ENCODE measurements at regions not wholly inside any gene's neighbourhood (a gene's known extent, or its start where the extent isn't known, plus 50 kb on each side); places are given as distances from the start of the nearest gene placed in this dataset.

GRCh38 chr14:21734457-21735074, 60.9 kb upstream of the OR4E1 start:
- TF ChIP-seq CEBPB (IDR thresholded peaks at IDR 0.05) (no peak), RAD21 (IDR thresholded peaks at IDR 0.05; ENCODE audit: low read depth) (peak; percentile 43)

DNA sequence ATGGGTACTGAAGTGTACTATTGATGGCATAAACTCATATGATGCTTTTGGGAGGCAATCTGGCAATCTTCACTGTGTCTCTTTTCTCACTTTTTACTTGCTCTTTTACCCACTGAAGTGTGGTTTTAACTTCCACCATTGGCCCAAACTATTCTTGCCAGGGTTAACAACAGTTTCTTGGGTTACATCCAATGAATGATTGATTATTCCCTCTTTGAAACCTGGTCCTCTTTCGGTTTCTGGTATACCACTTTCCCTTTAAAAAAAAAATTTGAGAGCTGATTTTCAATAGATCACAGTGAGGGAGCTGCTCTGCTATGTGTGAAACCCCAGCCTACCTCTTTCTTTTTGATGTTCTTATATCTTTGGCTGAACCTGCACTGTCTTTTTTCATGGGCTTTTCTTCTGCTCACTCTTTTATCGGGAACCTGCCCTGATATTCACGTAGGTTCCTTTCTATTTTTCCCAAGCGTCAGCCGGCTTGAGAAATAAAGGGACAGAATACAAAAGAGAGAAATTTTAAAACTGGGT, 56.1 kb upstream of the OR4E1 start:
- TF ChIP-seq EGR1 (IDR thresholded peaks at IDR 0.05): no peak
- TF ChIP-seq TCF12 (IDR thresholded peaks at IDR 0.05; ENCODE audit: low read depth): no peak
- TF ChIP-seq USF1 (IDR thresholded peaks at IDR 0.05): no peak
- no peak for TF ChIP-seq TEAD4 (IDR thresholded peaks at IDR 0.05)
- TF ChIP-seq EP300 (IDR thresholded peaks at IDR 0.05; ENCODE audit: borderline replicate concordance): no peak
- TF ChIP-seq CREB1 (IDR thresholded peaks at IDR 0.05; ENCODE audit: low read depth): no peak
- no peak for TF ChIP-seq CEBPB (IDR thresholded peaks at IDR 0.05)
- no peak for TF ChIP-seq ZBTB7A (IDR thresholded peaks at IDR 0.05; ENCODE audit: low read depth)
- TF ChIP-seq FOXM1 (IDR thresholded peaks at IDR 0.05; ENCODE audit: borderline replicate concordance, low read depth): no peak
- no peak for TF ChIP-seq NFIC (IDR thresholded peaks at IDR 0.05)
- TF ChIP-seq, protein P1, sequence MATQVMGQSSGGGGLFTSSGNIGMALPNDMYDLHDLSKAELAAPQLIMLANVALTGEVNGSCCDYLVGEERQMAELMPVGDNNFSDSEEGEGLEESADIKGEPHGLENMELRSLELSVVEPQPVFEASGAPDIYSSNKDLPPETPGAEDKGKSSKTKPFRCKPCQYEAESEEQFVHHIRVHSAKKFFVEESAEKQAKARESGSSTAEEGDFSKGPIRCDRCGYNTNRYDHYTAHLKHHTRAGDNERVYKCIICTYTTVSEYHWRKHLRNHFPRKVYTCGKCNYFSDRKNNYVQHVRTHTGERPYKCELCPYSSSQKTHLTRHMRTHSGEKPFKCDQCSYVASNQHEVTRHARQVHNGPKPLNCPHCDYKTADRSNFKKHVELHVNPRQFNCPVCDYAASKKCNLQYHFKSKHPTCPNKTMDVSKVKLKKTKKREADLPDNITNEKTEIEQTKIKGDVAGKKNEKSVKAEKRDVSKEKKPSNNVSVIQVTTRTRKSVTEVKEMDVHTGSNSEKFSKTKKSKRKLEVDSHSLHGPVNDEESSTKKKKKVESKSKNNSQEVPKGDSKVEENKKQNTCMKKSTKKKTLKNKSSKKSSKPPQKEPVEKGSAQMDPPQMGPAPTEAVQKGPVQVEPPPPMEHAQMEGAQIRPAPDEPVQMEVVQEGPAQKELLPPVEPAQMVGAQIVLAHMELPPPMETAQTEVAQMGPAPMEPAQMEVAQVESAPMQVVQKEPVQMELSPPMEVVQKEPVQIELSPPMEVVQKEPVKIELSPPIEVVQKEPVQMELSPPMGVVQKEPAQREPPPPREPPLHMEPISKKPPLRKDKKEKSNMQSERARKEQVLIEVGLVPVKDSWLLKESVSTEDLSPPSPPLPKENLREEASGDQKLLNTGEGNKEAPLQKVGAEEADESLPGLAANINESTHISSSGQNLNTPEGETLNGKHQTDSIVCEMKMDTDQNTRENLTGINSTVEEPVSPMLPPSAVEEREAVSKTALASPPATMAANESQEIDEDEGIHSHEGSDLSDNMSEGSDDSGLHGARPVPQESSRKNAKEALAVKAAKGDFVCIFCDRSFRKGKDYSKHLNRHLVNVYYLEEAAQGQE (IDR thresholded peaks at IDR 0.05; ENCODE audit: low read depth): no peak
- no peak for TF ChIP-seq MAX (IDR thresholded peaks at IDR 0.05)
- TF ChIP-seq YY1 (IDR thresholded peaks at IDR 0.05; ENCODE audit: low read depth): no peak
- no peak for TF ChIP-seq RAD21 (IDR thresholded peaks at IDR 0.05; ENCODE audit: low read depth)
- no peak for TF ChIP-seq TAF1 (IDR thresholded peaks at IDR 0.05; ENCODE audit: low read depth)

DNA sequence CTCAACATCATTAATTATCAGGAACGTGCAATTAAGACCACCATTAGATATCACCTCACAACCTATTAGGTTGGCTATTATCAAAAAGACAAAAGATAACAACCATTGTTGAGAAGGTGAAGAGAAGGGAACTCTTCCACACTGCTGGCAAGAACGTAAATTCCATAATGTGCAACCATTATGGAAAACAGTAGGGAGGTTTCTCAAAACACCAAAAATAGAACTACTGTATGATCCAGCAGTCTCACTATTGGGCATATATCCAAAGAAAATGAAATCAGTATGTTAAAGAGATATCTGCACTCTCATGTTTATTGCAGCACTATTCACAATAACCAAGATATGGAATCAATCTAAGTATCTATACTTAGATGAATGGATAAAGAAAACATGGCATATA, 51.6 kb upstream of the OR4E1 start:
- TF ChIP-seq RAD21 (IDR thresholded peaks at IDR 0.05; ENCODE audit: low read depth): no peak
- no peak for TF ChIP-seq TCF12 (IDR thresholded peaks at IDR 0.05; ENCODE audit: low read depth)
- no peak for TF ChIP-seq CREB1 (IDR thresholded peaks at IDR 0.05; ENCODE audit: low read depth)
- no peak for TF ChIP-seq FOXM1 (IDR thresholded peaks at IDR 0.05; ENCODE audit: borderline replicate concordance, low read depth)
- TF ChIP-seq ZBTB7A (IDR thresholded peaks at IDR 0.05; ENCODE audit: low read depth): no peak
- TF ChIP-seq TAF1 (IDR thresholded peaks at IDR 0.05; ENCODE audit: low read depth): no peak
- TF ChIP-seq TEAD4 (IDR thresholded peaks at IDR 0.05): no peak
- TF ChIP-seq NFIC (IDR thresholded peaks at IDR 0.05): no peak
- TF ChIP-seq CEBPB (IDR thresholded peaks at IDR 0.05): no peak
- TF ChIP-seq YY1 (IDR thresholded peaks at IDR 0.05; ENCODE audit: low read depth): no peak
- TF ChIP-seq, protein P1 (IDR thresholded peaks at IDR 0.05; ENCODE audit: low read depth): no peak

DNA sequence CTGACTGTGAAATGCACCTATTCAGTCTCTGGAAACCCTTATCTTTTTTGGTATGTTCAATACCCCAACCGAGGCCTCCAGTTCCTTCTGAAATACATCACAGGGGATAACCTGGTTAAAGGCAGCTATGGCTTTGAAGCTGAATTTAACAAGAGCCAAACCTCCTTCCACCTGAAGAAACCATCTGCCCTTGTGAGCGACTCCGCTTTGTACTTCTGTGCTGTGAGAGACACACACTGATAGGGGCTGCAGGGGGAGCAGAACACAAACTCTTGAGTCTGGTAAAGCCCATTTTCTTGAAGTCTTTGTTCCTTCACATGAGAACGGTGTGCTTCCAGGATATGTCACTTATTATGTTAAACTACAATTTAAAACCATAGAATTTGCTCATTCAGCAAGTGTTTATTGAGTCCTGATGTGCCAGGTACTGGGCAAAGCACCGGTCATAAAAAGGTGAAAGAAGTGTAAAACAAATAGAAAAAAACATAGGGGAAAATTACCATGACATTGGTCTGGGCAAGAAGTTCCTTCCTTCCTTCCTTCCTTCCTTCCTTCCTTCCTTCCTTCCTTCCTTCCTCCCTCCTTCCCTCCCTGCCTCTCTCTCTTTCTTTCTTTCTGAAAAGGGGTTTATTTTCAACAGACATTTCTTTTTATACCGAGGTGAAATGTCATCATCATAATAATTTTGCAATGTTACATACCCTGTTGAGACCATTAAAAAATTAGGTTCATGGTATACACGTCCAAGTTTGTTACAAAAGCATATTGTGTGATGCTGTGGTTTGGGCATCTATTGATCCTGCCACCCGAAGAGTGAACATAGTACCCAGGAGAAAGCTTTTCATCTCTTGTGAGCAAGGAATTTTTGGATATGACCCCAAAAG, 50.7 kb upstream of the OR4E1 start:
- TF ChIP-seq TCF12 (IDR thresholded peaks at IDR 0.05; ENCODE audit: low read depth) (no peak), TAF1 (IDR thresholded peaks at IDR 0.05; ENCODE audit: low read depth) (no peak), USF1 (IDR thresholded peaks at IDR 0.05) (no peak), NFIC (IDR thresholded peaks at IDR 0.05) (no peak), TEAD4 (IDR thresholded peaks at IDR 0.05) (no peak), FOXM1 (IDR thresholded peaks at IDR 0.05; ENCODE audit: borderline replicate concordance, low read depth) (no peak), CEBPB (IDR thresholded peaks at IDR 0.05) (no peak), RAD21 (IDR thresholded peaks at IDR 0.05; ENCODE audit: low read depth) (no peak)
- TF ChIP-seq, protein P1 (IDR thresholded peaks at IDR 0.05; ENCODE audit: low read depth): no peak
